ENCODE measurements at regions not wholly inside any gene's neighbourhood (a gene's known extent, or its start where the extent isn't known, plus 50 kb on each side); places are given as distances from the start of the nearest gene placed in this dataset.

DNA sequence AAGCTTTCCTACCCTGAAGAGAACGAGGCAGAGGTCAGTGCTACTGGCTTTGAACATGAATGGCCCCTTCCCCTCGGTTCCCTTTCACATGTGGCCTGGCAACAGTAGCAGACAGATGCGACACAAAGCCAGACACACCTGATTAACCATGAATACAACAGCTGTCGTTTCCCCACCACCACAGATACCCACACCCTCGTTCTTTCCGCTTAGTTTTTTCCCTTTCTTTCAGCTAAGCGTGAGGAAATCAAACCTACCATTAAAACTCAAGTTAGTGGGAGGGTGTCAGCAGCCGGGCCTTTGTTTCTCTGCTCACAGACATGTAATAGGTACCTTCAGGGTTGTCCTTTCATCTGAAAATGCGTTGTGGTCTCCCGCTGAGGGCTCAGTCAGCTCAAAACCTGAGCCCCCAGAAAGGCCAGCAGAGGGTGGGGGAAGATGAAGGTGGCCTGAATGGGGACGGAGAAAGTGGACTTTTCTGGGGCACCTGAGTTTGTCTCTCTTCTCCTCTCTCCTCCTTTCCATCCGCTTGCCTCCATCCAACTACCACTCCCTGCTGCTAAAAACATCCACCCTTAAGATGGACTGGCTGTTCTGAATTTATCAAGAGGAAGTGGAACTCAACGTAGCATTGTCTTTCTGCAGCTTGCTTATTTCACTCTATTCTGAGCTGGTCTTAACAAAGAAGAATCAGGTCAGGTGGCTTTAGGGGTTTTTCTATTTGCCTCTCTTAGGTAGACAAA is 516.6 kb upstream of the JARID2 start:
- TF ChIP-seq POLR2A (IDR thresholded peaks at IDR 0.05) (no peak), POLR2AphosphoS5 (IDR thresholded peaks at IDR 0.05) (no peak), EP300 (IDR thresholded peaks at IDR 0.05; ENCODE audit: low read depth) (no peak)
- TF ChIP-seq, protein P1, sequence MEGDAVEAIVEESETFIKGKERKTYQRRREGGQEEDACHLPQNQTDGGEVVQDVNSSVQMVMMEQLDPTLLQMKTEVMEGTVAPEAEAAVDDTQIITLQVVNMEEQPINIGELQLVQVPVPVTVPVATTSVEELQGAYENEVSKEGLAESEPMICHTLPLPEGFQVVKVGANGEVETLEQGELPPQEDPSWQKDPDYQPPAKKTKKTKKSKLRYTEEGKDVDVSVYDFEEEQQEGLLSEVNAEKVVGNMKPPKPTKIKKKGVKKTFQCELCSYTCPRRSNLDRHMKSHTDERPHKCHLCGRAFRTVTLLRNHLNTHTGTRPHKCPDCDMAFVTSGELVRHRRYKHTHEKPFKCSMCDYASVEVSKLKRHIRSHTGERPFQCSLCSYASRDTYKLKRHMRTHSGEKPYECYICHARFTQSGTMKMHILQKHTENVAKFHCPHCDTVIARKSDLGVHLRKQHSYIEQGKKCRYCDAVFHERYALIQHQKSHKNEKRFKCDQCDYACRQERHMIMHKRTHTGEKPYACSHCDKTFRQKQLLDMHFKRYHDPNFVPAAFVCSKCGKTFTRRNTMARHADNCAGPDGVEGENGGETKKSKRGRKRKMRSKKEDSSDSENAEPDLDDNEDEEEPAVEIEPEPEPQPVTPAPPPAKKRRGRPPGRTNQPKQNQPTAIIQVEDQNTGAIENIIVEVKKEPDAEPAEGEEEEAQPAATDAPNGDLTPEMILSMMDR (IDR thresholded peaks at IDR 0.05): no peak
